GM21786 (cell line): ENCODE measurements at regions not wholly inside any gene's neighbourhood (a gene's known extent, or its start where the extent isn't known, plus 50 kb on each side); places are given as distances from the start of the nearest gene placed in this dataset.
"Not testable (repeated sequence)": the region's sequence is repeated elsewhere in the genome, so short reads cannot be mapped to it uniquely, and the experiment has no call there.

Experiments used
- ATAC-seq: cut with Tn5 transposase; IDR thresholded peaks from one replicate; pipeline ENCODE4 v1.9.1; 2021; ENCODE audit not compliant: unreplicated experiment

DNA sequence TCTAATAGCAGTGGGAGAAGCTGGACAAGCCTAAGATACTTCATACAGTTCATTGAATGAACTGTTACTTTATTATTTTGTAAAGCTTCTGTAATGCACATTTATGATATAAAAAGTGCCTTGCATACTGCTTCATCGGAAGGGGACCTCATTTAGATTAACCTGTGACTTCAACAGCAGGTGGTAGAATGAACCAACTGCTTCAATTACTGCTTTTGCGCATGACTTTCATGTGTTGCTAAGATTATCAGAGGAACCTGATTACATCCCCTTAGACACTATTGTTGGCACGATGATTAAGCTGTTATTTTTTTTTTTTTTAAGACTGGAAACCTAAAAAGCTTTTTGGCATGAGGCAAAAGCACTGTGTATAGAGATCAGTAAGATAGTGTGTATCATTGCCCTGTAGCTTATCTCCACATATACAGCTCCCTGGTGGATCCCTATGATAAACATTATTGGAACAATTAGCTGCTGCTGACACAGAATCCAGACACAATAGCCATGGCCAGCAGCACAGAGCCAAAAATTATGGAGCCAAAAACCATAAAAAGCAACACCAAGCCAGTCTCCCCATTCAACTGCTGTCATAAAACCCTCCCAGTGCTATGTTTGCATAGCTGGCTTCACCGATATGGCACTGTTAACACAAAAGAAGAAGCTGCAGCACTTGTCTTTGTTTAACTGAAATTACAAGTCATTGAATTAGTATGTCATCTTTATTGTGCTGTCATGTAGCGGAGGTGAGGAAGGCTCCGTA is 731.6 kb upstream of the MMS22L start:
- ATAC-seq, result no peak

DNA sequence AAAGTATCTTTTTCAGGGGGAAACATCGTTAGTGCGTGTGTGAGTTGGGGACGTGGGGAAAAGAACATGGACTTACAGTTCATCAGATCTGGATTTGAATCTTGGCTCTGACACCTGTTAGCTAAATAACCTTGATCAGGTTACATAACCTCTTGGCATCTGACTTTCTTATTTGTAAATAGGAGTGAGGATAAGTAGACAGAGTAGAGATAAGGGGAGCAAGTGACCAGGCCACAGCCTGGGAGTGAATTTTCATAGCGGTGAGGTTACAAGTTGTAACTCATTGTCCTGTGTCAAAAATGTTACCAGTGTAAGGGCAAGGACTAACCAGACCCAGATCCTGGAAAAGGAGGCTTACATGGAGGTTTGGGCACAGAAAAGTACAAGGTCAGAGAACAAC is 733.5 kb upstream of the MMS22L start:
- ATAC-seq, result no peak

DNA sequence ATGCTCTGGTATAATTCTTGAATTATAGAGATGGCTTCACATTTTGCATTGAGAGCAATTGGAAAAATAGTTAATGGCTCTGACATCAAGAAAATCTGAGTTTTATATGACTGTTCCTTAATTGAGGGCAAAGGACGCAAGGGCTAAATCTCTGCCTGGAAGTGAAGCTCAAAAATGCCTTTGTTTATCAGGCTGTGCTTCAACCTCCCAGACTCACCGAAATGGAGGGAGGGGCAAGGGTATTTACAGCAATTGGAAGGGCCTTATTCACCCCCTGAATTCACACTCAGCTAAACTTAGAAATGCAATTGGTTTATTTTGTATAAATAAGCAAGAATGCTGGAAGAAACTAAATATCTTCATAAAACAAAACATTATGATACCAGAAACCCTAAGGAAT is 737.2 kb upstream of the MMS22L start:
- ATAC-seq, result no peak

- ATAC-seq, result no peak
Measured at GRCh38 chr6:98024359-98024758, 741.3 kb upstream of the MMS22L start.

GRCh38 chr6:98027898-98028297 is 744.9 kb upstream of the MMS22L start:
- ATAC-seq, result no peak

GRCh38 chr6:98033617-98034016 is 750.6 kb upstream of the MMS22L start:
- ATAC-seq, result no peak

DNA sequence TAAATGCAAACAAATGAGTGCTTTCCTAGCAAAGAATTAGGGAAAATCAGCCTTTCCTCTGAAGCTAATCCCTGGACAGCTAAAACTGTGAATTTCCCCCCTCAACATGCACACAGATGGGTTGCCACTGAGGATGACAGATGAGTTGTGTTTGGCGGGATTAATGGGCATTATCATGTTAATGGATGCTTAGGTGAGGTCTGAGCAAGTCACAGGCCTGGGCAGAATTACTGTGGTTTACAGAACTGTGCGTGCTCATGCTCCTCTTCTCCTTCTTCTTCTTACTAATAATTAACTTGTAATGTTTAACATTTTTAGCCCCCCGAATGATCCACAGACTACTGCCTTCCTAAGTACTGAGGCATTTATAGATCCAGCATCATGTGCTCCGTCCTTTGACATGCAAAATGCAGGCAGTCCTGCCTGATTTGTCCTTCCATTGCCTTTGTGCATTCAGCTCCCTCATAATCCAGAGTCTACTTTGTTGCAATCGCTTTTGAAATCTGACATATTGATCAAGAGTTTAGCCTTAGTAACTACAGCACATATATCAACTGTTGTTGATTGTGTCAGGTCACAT is 753.4 kb upstream of the MMS22L start:
- ATAC-seq, result no peak

GRCh38 chr6:98037571-98037970 is 754.6 kb upstream of the MMS22L start:
- ATAC-seq, result no peak

- no peak for ATAC-seq
Measured at GRCh38 chr6:98039443-98039842, 756.4 kb upstream of the MMS22L start.

- peak; percentile 39 for ATAC-seq
Measured at GRCh38 chr6:98039904-98040607, 757.0 kb upstream of the MMS22L start.

DNA sequence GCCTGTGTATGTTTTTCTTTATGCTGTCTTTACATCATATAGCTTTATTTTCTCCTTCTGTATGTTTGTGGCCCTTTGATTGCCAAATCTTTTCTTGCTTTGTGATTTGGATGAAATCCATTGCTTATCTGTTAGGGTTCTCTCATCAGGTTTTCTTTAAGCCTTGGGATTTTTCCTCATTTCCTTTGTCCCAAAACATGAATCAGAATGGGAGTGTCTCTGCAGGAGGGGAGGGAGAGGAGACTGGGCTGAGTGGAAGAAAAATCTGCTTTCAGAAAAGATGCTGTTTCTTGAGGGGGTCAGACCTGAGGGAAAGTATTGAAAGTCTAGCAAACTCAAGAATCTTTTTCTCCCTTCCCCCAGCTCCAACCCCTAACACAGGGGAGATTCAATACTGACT is 758.0 kb upstream of the MMS22L start:
- ATAC-seq, result no peak

- ATAC-seq, result no peak
Measured at GRCh38 chr6:98041921-98042320, 758.9 kb upstream of the MMS22L start.

DNA sequence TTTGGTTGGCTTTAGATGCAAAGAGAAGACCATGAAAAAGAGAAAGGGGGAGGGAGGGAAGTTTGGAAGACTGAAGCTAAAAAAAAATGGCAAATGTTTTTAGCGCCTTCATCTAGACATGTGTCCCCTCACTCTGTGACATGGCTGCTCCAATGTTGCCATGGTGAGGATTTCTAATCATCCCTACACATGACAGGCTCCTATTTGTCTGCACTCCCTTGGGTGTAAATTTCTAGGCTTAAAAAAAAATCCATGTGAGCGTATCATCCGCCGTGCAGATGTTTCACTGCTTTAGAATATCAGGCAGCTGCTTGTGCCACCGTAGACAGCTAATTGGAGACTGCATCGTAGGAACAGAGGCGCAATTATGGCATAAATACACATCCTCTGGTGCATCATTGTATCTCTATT is 761.1 kb upstream of the MMS22L start:
- ATAC-seq, result no peak

DNA sequence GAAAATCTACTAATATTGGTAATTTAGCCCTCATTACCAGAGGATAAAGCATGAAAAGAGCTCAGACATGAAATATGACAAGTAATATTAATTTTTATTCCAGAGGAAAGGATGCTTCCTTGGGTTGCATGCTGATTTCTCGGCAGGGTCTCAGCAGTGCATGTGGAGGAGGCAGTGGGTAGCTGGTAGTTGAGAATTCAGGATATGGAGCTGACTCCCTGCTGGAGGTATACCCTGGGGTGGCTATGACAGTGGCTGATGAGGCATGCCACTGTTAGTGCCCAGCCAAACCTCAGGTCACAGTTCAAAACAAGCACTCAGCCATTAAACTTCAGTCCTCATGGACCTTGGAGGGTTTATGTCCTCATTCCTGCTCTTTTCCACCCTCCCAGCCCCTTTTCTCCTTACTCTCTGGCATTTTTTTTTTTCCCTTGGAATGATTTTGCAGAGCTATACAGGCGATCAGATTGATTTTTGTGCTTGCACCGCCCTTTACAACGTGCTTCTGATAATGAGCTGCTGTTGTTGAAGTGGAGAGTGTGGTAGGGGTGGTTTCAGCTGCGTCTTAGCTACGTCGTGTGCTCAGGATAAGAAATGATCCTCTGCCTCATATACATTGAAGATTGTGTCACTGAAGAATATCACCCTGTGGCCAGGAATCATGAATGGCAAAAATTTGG is 761.9 kb upstream of the MMS22L start:
- no peak for ATAC-seq

- no peak for ATAC-seq
Measured at GRCh38 chr6:98047164-98047563, 764.1 kb upstream of the MMS22L start.

GRCh38 chr6:98047871-98048270 is 764.9 kb upstream of the MMS22L start:
- no peak for ATAC-seq

GRCh38 chr6:98054453-98054852 is 771.4 kb upstream of the MMS22L start:
- ATAC-seq, result no peak

- no peak for ATAC-seq
Measured at GRCh38 chr6:98056955-98057354, 773.9 kb upstream of the MMS22L start.

- ATAC-seq, result no peak
Measured at GRCh38 chr6:98067375-98067774, 767.0 kb upstream of the POU3F2 start.

GRCh38 chr6:98088537-98088936 is 745.8 kb upstream of the POU3F2 start:
- not testable (repeated sequence) for ATAC-seq

DNA sequence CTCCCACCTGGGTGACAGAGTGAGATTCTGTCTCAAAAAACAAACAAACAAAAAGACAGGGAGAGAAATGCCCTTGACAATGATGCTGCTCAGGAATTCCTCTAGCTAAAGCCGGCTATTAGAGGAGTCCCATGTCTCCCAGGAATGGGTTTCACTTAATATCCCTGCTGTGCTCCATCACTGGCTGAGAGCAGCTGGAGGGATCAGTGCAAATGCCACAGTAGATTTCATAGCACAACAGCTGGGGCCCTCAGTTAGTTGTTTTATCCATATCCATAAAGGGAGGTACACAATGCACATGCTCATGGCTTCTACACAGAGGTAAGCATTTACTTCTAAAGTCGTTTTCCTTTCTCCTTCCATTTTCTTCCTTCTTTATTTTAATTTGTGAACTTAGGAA is 742.0 kb upstream of the POU3F2 start:
- ATAC-seq, result no peak

DNA sequence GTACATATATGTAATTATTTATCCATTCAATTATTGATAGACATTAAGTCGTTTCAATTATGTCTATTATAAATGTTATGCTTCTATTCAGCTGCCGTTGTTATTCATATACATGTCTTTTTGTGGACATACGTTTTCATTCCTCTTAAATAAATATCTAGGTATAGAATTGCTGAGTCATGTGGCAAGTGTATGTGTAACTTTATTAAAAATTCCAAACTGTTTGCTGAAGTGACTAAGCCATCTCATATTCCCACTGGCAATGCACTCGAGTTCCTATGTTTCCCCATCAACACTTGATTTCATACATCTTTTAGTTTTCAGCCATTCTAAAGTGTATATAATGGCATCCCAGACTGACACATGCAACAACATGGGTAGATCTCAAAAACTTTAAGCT is 739.7 kb upstream of the POU3F2 start:
- no peak for ATAC-seq
